ENCODE measurements at regions not wholly inside any gene's neighbourhood (a gene's known extent, or its start where the extent isn't known, plus 50 kb on each side); places are given as distances from the start of the nearest gene placed in this dataset.
"Not testable (repeated sequence)": the region's sequence is repeated elsewhere in the genome, so short reads cannot be mapped to it uniquely, and the experiment has no call there.

DNA sequence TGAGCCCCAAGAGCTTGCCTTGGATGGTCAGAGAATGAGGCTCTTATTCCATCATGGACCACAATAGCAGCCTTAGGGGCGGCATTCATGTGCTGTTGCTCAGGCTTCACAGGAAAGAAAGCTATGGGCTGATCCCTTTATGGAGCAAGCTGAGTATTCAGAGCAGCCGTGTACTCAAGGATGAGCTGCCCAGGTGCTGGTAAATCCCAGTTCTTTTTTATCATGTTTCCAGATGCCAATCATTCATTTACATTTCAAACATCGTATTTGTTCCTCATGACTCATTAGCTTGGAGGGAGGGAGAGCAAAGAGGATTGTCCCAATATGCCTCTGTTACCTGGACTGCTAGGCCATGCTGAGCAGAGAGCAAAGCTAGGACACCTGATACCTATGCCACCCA lies 475.7 kb downstream of the SHISA9 start:
- 84% methylated on average over 3 of the region's 3 CpGs for WGBS
- no peak overlapping the region for H3K4me3 ChIP-seq (ENCODE audit: low read length)
- H3K36me3 ChIP-seq (ENCODE audit: insufficient read depth, low read length): no peaks in the 10 kb centered on the region
- H3K27ac ChIP-seq (ENCODE audit: low read depth, low read length): no peak overlapping the region
- H3K27me3 ChIP-seq (ENCODE audit: insufficient read depth, low read length): no peaks in the 10 kb centered on the region
- H3K4me1 ChIP-seq (ENCODE audit: insufficient read depth, low read length): peaks cover 6% of the 10 kb centered on the region
- no peak overlapping the region for H3K9ac ChIP-seq (ENCODE audit: low read depth, low read length)
- H3K9me3 ChIP-seq (ENCODE audit: insufficient read depth, low read depth, low read length): peaks cover 4% of the 10 kb centered on the region; the same call in 1 of the 2 replicates

DNA sequence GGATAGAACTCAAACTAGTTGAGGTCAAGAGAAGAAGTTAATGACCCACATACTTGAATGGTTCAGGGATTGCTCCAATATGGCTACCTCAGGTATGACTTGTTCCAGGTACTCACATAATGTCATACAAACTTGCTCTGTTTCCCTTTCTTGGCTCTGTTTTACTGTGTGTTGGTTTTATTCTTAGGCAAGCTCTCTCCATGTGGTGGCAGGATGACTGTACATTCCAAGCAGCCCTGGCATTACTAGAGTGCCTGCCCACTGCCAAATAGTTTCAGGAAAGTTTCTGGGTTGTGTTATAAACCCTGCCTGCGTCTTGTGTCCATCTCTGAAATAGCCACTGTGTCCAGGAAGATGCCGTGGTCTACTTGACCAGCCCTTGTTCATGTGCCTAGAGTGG lies 476.8 kb downstream of the SHISA9 start:
- Histone ChIP-seq H3K9me3 (ENCODE audit: insufficient read depth, low read depth, low read length) (peaks cover 4% of the 10 kb centered on the region; the same call in 1 of the 2 replicates), H3K4me3 (ENCODE audit: low read length) (no peak overlapping the region), H3K9ac (ENCODE audit: low read depth, low read length) (no peak overlapping the region), H3K36me3 (ENCODE audit: insufficient read depth, low read length) (no peaks in the 10 kb centered on the region), H3K27ac (ENCODE audit: low read depth, low read length) (no peak overlapping the region), H3K4me1 (ENCODE audit: insufficient read depth, low read length) (peaks cover 6% of the 10 kb centered on the region), H3K27me3 (ENCODE audit: insufficient read depth, low read length) (no peaks in the 10 kb centered on the region)
- WGBS: 95% methylated on average over 2 of the region's 2 CpGs

DNA sequence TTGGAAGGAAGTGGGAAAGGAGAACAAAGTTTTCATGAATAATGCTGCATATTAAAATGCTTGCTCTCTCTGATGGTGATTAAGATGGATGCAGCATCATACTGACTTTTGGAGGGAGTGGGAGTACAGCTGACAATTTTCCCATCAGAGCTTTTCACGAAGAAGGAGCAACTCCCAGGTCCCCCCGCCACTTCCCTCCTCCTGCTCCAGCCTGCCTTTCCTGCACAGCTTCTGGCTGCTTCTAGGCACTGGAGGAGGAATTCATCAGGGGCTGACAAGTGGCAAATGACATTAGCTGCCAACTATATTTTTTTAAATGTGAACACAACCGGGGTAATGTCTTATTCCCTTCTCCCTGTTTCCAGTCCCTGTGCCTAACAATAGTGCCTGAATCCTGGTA lies 477.9 kb downstream of the SHISA9 start:
- Histone ChIP-seq H3K27me3 (ENCODE audit: insufficient read depth, low read length) (no peaks in the 10 kb centered on the region), H3K4me1 (ENCODE audit: insufficient read depth, low read length) (peaks cover 6% of the 10 kb centered on the region), H3K9me3 (ENCODE audit: insufficient read depth, low read depth, low read length) (peaks cover 9% of the 10 kb centered on the region), H3K4me3 (ENCODE audit: low read length) (no peak overlapping the region), H3K36me3 (ENCODE audit: insufficient read depth, low read length) (no peaks in the 10 kb centered on the region), H3K27ac (ENCODE audit: low read depth, low read length) (no peak overlapping the region), H3K9ac (ENCODE audit: low read depth, low read length) (no peak overlapping the region)
- 94% methylated on average over 3 of the region's 3 CpGs for WGBS

GRCh38 chr16:13385156-13386040 lies 484.0 kb downstream of the SHISA9 start:
- WGBS: 100% methylated on average over 1 of the region's 1 CpG
- not testable (repeated sequence) for H3K36me3 ChIP-seq (ENCODE audit: insufficient read depth, low read length); H3K4me3 ChIP-seq (ENCODE audit: low read length); H3K27ac ChIP-seq (ENCODE audit: low read depth, low read length); H3K4me1 ChIP-seq (ENCODE audit: insufficient read depth, low read length); H3K27me3 ChIP-seq (ENCODE audit: insufficient read depth, low read length); H3K9ac ChIP-seq (ENCODE audit: low read depth, low read length)
- H3K9me3 ChIP-seq (ENCODE audit: insufficient read depth, low read depth, low read length): peaks cover 45% of the 10 kb centered on the region

DNA sequence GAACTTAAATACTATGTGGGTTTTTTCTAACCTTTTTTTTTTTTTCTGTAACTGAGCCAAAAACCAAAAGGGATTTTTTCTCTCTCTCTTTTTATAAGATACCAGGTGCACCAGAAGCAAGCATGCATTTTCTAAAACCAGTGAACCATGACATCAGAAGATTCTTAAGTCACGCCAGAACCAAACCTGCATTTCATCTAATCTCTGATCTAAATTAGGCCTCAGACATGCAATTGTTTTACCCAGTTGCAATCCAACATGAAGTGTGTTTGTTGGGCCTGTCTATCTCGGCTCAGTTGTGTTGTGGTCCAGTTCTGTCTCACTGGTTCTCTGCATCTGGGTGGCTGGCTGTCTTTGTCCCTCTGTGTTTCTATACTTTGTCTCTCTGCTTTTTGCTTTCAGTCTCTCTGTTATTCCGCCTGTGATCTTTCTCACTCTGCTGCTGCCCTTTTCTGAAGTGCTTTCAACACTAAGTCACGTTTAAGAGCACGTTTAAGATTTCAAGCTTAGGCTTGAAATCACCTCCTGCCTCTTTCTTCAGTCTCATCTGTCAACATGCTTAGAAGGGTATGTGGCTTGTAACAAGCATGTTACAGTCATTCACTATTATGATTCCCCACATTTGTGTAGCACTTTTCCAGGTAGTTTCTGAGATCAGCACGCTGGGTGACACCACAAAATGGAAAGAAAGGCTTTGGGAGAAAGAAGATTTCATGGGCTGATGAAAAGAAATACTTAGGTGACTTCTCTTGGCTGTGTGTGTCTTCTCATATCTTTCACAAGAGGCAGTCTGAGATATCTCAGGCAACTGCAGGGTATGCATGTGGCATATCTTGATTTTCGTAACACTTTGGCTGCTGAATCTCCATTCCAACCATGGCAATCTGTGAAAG lies 488.9 kb downstream of the SHISA9 start:
- H3K9me3 ChIP-seq (ENCODE audit: insufficient read depth, low read depth, low read length): peaks cover 25% of the 10 kb centered on the region
- H3K4me3 ChIP-seq (ENCODE audit: low read length): no peak overlapping the region
- 91% methylated on average over 7 of the region's 7 CpGs for WGBS
- no peaks in the 10 kb centered on the region for H3K4me1 ChIP-seq (ENCODE audit: insufficient read depth, low read length)
- H3K27me3 ChIP-seq (ENCODE audit: insufficient read depth, low read length): no peaks in the 10 kb centered on the region
- no peak overlapping the region for H3K27ac ChIP-seq (ENCODE audit: low read depth, low read length)
- peaks cover 4% of the 10 kb centered on the region; the same call in 1 of the 2 replicates for H3K36me3 ChIP-seq (ENCODE audit: insufficient read depth, low read length)
- no peak overlapping the region for H3K9ac ChIP-seq (ENCODE audit: low read depth, low read length)

DNA sequence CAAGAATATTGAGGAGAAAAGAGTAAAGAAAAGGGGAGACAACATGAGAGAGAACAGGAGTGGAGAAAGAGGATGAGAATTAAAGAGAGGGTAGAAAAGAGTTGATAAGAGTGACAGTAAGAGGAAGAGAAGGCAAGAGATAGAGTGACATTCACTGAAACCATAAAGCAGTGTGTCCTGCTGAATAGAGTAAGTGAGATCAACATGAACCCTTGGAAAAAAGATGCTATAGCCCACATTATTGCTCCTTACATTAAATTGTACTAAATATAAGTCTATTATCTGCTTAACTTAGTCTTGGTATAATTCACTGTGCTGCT lies 489.5 kb downstream of the SHISA9 start:
- peaks cover 19% of the 10 kb centered on the region for H3K9me3 ChIP-seq (ENCODE audit: insufficient read depth, low read depth, low read length)
- H3K27ac ChIP-seq (ENCODE audit: low read depth, low read length): no peak overlapping the region
- no peak overlapping the region for H3K9ac ChIP-seq (ENCODE audit: low read depth, low read length)
- H3K4me3 ChIP-seq (ENCODE audit: low read length): no peak overlapping the region
- no peaks in the 10 kb centered on the region for H3K4me1 ChIP-seq (ENCODE audit: insufficient read depth, low read length)
- peaks cover under 1% of the 10 kb centered on the region; the same call in 1 of the 2 replicates for H3K36me3 ChIP-seq (ENCODE audit: insufficient read depth, low read length)
- H3K27me3 ChIP-seq (ENCODE audit: insufficient read depth, low read length): no peaks in the 10 kb centered on the region

GRCh38 chr16:13391337-13391736 lies 489.9 kb downstream of the SHISA9 start:
- Histone ChIP-seq H3K4me3 (ENCODE audit: low read length) (no peak overlapping the region), H3K27ac (ENCODE audit: low read depth, low read length) (no peak overlapping the region)
- 93% methylated on average over 3 of the region's 3 CpGs for WGBS

GRCh38 chr16:13392341-13392740 lies 490.9 kb downstream of the SHISA9 start:
- Histone ChIP-seq H3K4me1 (ENCODE audit: insufficient read depth, low read length) (no peaks in the 10 kb centered on the region), H3K36me3 (ENCODE audit: insufficient read depth, low read length) (no peaks in the 10 kb centered on the region), H3K9ac (ENCODE audit: low read depth, low read length) (no peak overlapping the region), H3K27me3 (ENCODE audit: insufficient read depth, low read length) (no peaks in the 10 kb centered on the region), H3K27ac (ENCODE audit: low read depth, low read length) (no peak overlapping the region), H3K9me3 (ENCODE audit: insufficient read depth, low read depth, low read length) (peaks cover 5% of the 10 kb centered on the region; the same call in 1 of the 2 replicates), H3K4me3 (ENCODE audit: low read length) (no peak overlapping the region)
- 98% methylated on average over 4 of the region's 4 CpGs for WGBS

More at GRCh38 chr16:13391337-13391736, 489.9 kb downstream of the SHISA9 start:
- Histone ChIP-seq H3K4me1 (ENCODE audit: insufficient read depth, low read length) (no peaks in the 10 kb centered on the region), H3K9me3 (ENCODE audit: insufficient read depth, low read depth, low read length) (peaks cover 15% of the 10 kb centered on the region), H3K9ac (ENCODE audit: low read depth, low read length) (no peak overlapping the region), H3K27me3 (ENCODE audit: insufficient read depth, low read length) (no peaks in the 10 kb centered on the region), H3K36me3 (ENCODE audit: insufficient read depth, low read length) (no peaks in the 10 kb centered on the region)

- no peak overlapping the region for H3K27ac ChIP-seq (ENCODE audit: low read depth, low read length)
- H3K4me1 ChIP-seq (ENCODE audit: insufficient read depth, low read length): no peaks in the 10 kb centered on the region
- no peaks in the 10 kb centered on the region for H3K9me3 ChIP-seq (ENCODE audit: insufficient read depth, low read depth, low read length)
- H3K27me3 ChIP-seq (ENCODE audit: insufficient read depth, low read length): no peaks in the 10 kb centered on the region
- 98% methylated on average over 7 of the region's 7 CpGs for WGBS
- no peaks in the 10 kb centered on the region for H3K36me3 ChIP-seq (ENCODE audit: insufficient read depth, low read length)
- no peak overlapping the region for H3K9ac ChIP-seq (ENCODE audit: low read depth, low read length)
- H3K4me3 ChIP-seq (ENCODE audit: low read length): no peak overlapping the region
These were observed 492.4 kb downstream of the SHISA9 start for GRCh38 chr16:13393816-13394215.

DNA sequence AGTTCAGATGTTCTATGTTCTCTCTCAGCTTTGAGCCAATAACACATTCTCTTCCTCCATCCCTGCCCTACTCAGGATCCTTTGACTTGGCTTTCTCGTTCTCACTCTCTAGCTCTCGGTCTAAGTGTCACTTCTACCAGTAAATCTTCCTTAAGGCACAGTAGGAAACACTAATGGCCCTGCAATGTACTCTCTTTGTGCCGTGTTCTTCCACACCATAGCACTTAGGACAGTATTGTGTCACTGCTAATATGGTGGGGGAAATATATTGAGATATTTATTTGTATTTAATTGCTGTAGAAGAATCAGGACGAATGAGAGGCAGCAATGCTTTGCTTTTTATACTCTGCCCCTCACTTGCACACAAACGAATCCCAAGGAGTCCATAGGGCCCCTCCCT lies 493.1 kb downstream of the SHISA9 start:
- H3K27ac ChIP-seq (ENCODE audit: low read depth, low read length): no peak overlapping the region
- no peaks in the 10 kb centered on the region for H3K36me3 ChIP-seq (ENCODE audit: insufficient read depth, low read length)
- no peaks in the 10 kb centered on the region for H3K27me3 ChIP-seq (ENCODE audit: insufficient read depth, low read length)
- 88% methylated on average over 5 of the region's 5 CpGs for WGBS
- no peaks in the 10 kb centered on the region for H3K9me3 ChIP-seq (ENCODE audit: insufficient read depth, low read depth, low read length)
- no peak overlapping the region for H3K9ac ChIP-seq (ENCODE audit: low read depth, low read length)
- H3K4me3 ChIP-seq (ENCODE audit: low read length): no peak overlapping the region
- no peaks in the 10 kb centered on the region for H3K4me1 ChIP-seq (ENCODE audit: insufficient read depth, low read length)

- no peak overlapping the region for H3K4me3 ChIP-seq (ENCODE audit: low read length)
- no peaks in the 10 kb centered on the region for H3K9me3 ChIP-seq (ENCODE audit: insufficient read depth, low read depth, low read length)
- 90% methylated on average over 7 of the region's 7 CpGs for WGBS
- no peaks in the 10 kb centered on the region for H3K4me1 ChIP-seq (ENCODE audit: insufficient read depth, low read length)
- no peak overlapping the region for H3K9ac ChIP-seq (ENCODE audit: low read depth, low read length)
- no peaks in the 10 kb centered on the region for H3K36me3 ChIP-seq (ENCODE audit: insufficient read depth, low read length)
- H3K27me3 ChIP-seq (ENCODE audit: insufficient read depth, low read length): no peaks in the 10 kb centered on the region
- no peak overlapping the region for H3K27ac ChIP-seq (ENCODE audit: low read depth, low read length)
These were observed 495.7 kb downstream of the SHISA9 start for GRCh38 chr16:13397126-13397525.

Data from HUES64 (cell line).